Mesothelial cell of epicardium (in vitro differentiated cells): ENCODE measurements at regions not wholly inside any gene's neighbourhood (a gene's known extent, or its start where the extent isn't known, plus 50 kb on each side); places are given as distances from the start of the nearest gene placed in this dataset.

Experiments
- DNase-seq, 2 experiments: peaks; one replicate each; pipeline ENCODE4 v3.0.0; 2021; ENCODE audit warnings: low spot score in 2 of 2; ENCODE audit not compliant: unreplicated experiment in 2 of 2
- H3K27ac Mint-ChIP-seq: 2 replicates; pipeline ENCODE4 v1.8.0; 2021; ENCODE audit warnings: mixed read lengths
- H3K27me3 Mint-ChIP-seq: 2 replicates; pipeline ENCODE4 v1.8.0; 2021; ENCODE audit warnings: low read depth, mixed read lengths
- H3K36me3 Mint-ChIP-seq: 2 replicates; pipeline ENCODE4 v1.8.0; 2021; ENCODE audit warnings: mixed read lengths
- H3K4me1 Mint-ChIP-seq: 2 replicates; pipeline ENCODE4 v1.8.0; 2021; ENCODE audit warnings: mixed read lengths
- H3K4me3 Mint-ChIP-seq: 2 replicates; pipeline ENCODE4 v1.8.0; 2021; ENCODE audit warnings: mild to moderate bottlenecking, moderate library complexity, mixed read lengths
- H3K9me3 Mint-ChIP-seq: 2 replicates; pipeline ENCODE4 v1.8.0; 2021; ENCODE audit warnings: mixed read lengths
- TF ChIP-seq, protein P1 (sequence below): fragments of 200-600 bp; sonication (generic); IDR thresholded peaks from one replicate; pipeline ENCODE4 v1.5.0; 2021; ENCODE audit warnings: antibody characterized with exemption; ENCODE audit not compliant: unreplicated experiment

DNA sequence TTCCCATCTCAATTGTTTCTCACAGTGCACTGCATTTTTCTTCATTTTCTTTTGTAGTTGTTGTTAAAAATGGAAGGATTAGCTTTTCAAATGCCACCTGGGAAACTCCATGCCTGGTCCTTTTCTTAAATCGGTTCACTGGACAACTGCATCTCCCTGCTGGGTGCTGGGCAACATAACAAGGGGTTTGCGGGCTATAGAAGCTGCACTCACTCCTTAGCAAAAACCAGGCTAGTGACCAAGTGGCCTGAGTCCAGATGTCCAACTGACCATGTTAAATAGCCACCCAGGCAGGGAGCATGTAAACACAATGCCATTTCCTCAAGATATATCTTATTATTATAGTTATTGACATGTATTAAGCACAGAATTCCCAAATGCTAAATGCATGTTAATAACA lies 264.9 kb downstream of the ICOS start:
- TF ChIP-seq, protein P1, sequence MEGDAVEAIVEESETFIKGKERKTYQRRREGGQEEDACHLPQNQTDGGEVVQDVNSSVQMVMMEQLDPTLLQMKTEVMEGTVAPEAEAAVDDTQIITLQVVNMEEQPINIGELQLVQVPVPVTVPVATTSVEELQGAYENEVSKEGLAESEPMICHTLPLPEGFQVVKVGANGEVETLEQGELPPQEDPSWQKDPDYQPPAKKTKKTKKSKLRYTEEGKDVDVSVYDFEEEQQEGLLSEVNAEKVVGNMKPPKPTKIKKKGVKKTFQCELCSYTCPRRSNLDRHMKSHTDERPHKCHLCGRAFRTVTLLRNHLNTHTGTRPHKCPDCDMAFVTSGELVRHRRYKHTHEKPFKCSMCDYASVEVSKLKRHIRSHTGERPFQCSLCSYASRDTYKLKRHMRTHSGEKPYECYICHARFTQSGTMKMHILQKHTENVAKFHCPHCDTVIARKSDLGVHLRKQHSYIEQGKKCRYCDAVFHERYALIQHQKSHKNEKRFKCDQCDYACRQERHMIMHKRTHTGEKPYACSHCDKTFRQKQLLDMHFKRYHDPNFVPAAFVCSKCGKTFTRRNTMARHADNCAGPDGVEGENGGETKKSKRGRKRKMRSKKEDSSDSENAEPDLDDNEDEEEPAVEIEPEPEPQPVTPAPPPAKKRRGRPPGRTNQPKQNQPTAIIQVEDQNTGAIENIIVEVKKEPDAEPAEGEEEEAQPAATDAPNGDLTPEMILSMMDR: no peak
- Mint-ChIP-seq H3K9me3 (no peaks in the 10 kb centered on the region), H3K27me3 (peaks cover 29% of the 10 kb centered on the region), H3K4me1 (peaks cover 9% of the 10 kb centered on the region), H3K27ac (no peak overlapping the region), H3K36me3 (no peaks in the 10 kb centered on the region), H3K4me3 (no peak overlapping the region)
- no peak for DNase-seq

DNA sequence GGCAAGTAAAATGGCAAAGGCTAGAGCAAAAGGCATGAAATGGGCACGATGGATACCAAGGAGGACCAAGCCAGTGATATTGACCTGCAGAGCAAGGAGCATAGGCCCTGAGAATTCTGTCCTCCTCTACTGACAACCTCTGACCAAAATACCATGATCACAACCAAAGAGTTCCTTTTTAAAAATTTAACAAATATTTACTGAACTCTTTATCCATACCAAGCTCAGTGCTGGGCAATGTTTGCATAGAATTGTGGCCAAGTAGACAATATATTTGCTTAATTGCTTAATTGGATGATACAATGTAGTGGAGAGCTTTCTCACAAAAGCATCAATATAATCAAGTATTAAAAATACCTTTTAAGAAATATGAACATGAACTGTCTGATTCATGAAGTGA lies 265.7 kb downstream of the ICOS start:
- H3K9me3 Mint-ChIP-seq: no peaks in the 10 kb centered on the region
- H3K36me3 Mint-ChIP-seq: no peaks in the 10 kb centered on the region
- TF ChIP-seq, protein P1: no peak
- H3K27me3 Mint-ChIP-seq: peaks cover 26% of the 10 kb centered on the region
- no peak overlapping the region for H3K4me3 Mint-ChIP-seq
- no peak overlapping the region for H3K27ac Mint-ChIP-seq
- DNase-seq: no peak
- peaks cover 9% of the 10 kb centered on the region for H3K4me1 Mint-ChIP-seq

DNA sequence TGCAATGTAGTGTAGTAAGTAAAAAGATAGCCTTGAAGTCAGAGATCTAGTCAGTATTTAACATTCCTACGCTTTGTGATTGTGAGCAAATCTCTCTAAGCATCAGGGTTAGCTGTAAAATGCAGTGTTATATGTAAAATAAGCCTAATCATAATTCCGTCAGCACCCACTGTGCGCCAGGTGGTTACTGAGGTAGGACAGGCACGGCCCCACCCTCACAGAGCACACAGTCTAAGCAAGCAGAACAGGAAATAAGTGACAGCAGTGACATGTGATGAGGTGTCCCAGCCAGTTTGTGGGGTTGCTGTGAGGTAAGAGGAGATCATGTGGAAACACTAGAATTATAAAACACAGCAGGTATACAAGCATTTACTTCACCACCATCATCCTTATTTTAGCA lies 267.1 kb downstream of the ICOS start:
- TF ChIP-seq, protein P1: no peak
- Mint-ChIP-seq H3K36me3 (no peaks in the 10 kb centered on the region), H3K27ac (no peak overlapping the region), H3K9me3 (no peaks in the 10 kb centered on the region), H3K4me3 (no peak overlapping the region), H3K27me3 (peaks cover 13% of the 10 kb centered on the region), H3K4me1 (peaks cover 9% of the 10 kb centered on the region)
- DNase-seq: no peak

DNA sequence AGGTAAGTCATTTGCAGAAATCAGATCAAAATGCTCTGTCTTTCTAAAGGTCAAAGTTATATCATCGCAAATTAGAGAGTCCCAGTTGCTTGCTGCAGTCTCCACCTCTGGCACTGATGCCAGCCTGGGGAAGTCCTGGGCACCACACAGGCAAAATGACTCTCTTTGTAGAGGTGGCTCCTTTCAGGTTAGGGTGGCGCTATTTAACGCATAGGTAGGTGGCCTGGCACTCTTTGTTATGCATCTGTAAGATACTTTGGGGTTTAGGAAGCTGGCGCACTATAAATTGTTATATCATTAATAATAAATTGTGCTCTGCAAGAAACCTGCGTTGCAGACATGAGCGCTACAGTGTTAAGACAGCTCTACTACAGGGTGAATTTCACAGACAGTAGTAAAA lies 268.5 kb downstream of the ICOS start:
- no peaks in the 10 kb centered on the region for H3K36me3 Mint-ChIP-seq
- H3K4me3 Mint-ChIP-seq: no peak overlapping the region
- DNase-seq: no peak
- TF ChIP-seq, protein P1: no peak
- H3K27me3 Mint-ChIP-seq: peaks cover 9% of the 10 kb centered on the region
- peaks cover under 1% of the 10 kb centered on the region for H3K9me3 Mint-ChIP-seq
- no peak overlapping the region for H3K27ac Mint-ChIP-seq
- peaks cover 9% of the 10 kb centered on the region for H3K4me1 Mint-ChIP-seq

DNA sequence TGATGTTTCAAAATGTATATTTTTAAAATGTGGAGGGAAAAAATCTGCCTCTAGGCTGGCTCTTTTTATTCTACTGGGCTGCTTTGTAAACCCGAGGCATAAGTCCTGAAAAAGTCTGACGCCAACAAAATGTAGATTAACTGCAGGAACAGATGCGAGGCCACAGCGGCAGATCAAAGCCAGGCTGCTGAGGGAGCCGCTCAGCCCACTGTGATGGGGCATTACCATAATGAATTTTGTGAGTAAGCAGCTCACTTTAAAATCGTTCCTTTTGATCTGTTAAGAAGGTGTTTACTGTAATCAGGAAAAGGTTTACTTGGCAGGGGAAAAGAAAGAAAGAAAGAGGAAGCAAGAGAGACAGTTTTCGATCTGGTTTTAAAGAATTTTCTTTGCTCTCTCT lies 269.0 kb downstream of the ICOS start:
- H3K27me3 Mint-ChIP-seq: peaks cover 9% of the 10 kb centered on the region
- no peaks in the 10 kb centered on the region for H3K36me3 Mint-ChIP-seq
- DNase-seq: no peak
- H3K4me1 Mint-ChIP-seq: peaks cover 9% of the 10 kb centered on the region
- TF ChIP-seq, protein P1: no peak
- H3K9me3 Mint-ChIP-seq: peaks cover 4% of the 10 kb centered on the region
- H3K27ac Mint-ChIP-seq: peak overlapping the region; percentile 7
- H3K4me3 Mint-ChIP-seq: peak overlapping the region; percentile 20

DNA sequence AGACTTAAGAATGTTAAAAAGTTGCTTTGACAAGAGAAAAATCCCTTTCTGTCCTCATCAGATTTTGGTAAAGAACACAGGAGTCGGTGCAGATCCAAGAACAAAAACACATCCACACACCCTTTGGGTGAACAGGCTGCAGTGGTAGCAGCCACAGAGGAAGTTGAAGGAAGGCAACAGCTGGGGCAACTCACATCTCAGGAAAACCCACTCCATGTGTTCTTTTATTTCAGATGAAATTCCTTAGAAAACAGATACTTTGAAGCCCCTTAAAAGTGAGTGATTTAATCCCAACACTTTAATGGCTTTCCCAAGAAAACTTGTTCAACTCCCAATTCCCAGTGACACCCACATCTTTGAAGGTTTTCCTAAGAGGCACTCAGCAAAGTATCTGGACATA lies 271.3 kb downstream of the ICOS start:
- TF ChIP-seq, protein P1: no peak
- Mint-ChIP-seq H3K4me1 (peaks cover 9% of the 10 kb centered on the region), H3K36me3 (no peaks in the 10 kb centered on the region), H3K27ac (no peak overlapping the region), H3K4me3 (no peak overlapping the region), H3K9me3 (peaks cover 7% of the 10 kb centered on the region), H3K27me3 (peaks cover 2% of the 10 kb centered on the region)
- no peak for DNase-seq
